Stimulated activated CD8-positive, alpha-beta memory T cell treated with anti-CD3 and anti-CD28 coated beads, Interleukin-2, amount 100 ng/mL, for 1 hour (primary cell): ENCODE measurements at regions not wholly inside any gene's neighbourhood (a gene's known extent, or its start where the extent isn't known, plus 50 kb on each side); places are given as distances from the start of the nearest gene placed in this dataset.
"Not testable (repeated sequence)": the region's sequence is repeated elsewhere in the genome, so short reads cannot be mapped to it uniquely, and the experiment has no call there.

Experiments
- DNase-seq, 2 donors: peaks; one replicate each; pipeline ENCODE4 v3.0.0-alpha.2; 2020; ENCODE audit warnings: low read depth in 2 of 2

- no peak for DNase-seq
Measured at GRCh38 chr16:86074651-86075487, 175.9 kb downstream of the IRF8 start.

DNA sequence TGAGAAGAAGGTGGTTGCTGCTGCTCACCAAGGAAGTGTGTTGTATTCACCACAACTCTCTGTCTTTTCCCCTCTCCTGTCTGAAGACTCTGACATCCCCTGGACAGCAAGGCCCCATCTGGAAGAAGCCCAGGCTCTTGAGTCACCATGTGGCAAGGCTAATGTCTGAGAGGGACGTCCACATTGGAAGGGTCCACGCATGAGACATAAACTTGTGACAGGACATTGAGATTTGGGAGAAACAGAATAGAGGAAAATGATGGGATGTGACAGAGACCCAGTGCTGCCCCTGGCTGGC is 176.5 kb downstream of the IRF8 start:
- no peak for DNase-seq

- no peak for DNase-seq
Measured at GRCh38 chr16:86075839-86076440, 177.0 kb downstream of the IRF8 start.

DNA sequence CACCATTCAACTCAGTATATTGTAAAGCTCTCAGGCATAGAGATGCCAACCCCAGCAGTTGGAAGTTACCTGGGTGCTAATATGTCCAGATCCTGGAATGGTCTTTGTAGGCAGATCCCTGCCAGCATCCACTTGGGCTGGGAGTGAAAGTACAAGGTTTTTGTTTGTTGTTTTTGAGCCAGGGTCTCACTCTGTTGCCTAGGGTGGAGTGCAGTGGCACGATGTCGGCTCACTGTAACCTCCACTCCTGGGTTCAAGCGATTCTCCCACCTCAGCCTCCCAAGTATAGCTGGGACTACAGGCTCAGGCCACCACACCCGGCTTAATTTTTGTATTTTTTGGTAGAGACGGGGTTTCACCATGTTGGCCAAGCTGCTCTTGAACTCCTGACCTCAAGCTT is 177.6 kb downstream of the IRF8 start:
- no peak for DNase-seq

DNA sequence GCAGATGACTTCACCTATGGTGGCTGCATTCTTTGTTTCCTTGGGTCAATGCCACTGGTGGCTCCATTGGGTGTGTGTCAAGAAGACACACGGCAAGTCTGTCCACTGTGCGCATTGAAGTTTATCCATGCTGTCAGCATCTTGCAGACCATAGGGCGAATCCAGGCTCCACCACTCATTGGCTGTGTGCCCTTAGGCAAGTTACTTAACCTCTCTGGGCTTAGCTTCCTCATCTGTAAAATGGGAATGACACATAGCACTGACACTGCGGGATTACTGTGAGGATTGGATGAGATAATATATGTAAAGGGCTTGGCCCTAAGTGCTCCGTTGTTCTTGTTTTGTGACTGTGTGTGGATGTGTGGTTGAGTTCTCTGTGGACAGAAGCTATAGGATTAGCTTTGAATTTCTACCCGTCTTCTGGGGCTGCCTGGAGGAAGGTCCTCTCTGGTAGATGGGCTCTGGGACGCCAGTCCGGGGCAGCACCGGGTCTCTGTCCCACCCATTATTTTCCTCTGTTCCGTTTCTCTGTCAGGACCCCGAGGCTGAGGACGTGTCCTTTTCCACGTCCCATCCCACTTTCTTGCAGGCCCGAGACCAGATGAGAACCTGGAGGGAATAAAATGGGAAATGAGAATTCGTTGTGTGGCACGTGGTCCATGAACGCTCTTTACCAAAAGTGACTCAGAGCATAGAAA is 178.4 kb downstream of the IRF8 start:
- DNase-seq = no peak

DNA sequence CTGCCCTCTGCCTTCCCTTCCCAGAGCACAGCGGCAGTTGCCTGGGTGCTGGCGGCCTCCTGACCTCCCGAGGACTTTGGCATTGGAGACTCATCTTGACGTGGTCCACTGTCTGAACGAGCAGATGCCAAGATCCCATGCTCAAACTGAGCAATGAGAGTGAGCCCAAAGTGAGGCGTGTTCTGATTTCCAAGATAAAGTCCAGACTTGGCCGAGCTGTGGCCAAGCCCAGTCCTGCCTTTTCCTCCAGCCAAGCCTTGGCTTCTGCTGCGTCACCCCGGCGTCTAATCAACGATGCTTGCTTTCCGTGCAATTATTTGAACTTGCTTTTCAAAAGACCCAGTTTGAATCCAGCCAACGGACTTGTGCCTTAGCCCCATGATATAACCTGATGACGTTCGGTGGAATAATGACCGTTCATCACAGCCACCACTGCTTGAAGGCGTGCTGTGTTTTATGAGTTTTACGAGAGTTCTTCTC is 179.2 kb downstream of the IRF8 start:
- DNase-seq = no peak

GRCh38 chr16:86078711-86079110 is 179.7 kb downstream of the IRF8 start:
- DNase-seq = not testable (repeated sequence)

DNA sequence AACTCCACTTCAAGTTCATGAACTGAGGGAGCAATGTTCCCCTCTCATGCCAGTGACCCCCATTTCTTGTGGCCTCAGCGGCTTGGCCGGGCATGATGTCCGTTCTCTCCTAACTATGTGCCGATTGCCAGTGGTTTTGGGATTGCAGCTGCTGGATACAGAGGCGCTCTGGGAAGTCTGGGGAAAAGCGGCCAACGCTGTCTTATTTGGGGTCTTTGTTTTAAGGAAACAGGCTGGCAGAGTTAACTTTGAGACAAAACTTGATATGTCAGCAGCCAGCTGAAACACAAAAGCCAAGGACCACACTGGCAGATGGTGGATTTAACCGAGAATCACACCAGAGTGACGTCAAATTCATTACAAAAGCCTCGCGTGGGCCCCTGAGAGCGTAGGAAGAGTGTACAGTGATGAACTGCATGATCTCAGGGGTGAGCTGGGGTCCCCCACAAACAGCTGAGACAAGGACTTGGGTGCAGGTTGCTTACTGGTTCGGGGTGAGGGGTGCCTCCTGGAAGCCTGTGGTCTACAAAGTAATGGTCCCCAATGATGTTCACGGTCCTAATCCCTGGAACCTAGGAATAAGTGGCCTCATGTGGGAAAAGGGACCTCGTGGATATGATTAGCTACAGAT is 180.4 kb downstream of the IRF8 start:
- DNase-seq = no peak

DNA sequence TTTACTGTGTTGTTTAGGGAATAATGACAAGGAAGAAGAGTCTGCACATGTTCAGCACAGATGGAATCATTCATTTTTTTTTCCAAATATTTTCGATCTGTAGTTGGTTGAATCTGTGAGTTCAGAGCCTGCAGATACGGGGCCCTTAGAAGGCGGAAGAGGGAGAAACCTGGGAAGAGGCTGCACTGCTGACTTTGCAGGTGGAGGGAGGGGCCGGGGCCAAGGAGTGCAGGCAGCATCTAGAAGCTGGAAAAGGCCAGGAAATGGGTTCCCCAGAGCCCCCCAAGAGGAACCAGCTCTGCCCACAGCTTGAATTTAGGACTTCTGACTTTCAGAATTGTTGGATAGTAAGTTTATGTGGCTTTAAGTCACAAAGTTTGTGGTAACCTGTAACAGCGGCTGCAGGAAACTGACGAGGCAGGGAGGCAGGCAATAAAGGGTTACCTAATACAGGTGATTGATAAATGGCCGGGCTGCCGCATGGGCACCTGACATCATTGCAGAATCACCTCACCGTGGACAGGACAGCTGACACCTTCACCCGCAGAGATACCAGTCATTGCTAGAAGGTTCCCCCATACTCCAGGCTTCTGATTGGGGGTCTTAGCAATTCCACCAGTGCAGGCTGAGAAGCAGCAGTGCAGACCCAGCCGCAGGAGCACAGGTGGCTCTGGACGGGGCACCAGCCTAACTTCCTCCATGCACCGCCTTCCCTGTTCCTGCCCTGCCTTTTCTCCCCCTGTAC is 181.3 kb downstream of the IRF8 start:
- DNase-seq = no peak

DNA sequence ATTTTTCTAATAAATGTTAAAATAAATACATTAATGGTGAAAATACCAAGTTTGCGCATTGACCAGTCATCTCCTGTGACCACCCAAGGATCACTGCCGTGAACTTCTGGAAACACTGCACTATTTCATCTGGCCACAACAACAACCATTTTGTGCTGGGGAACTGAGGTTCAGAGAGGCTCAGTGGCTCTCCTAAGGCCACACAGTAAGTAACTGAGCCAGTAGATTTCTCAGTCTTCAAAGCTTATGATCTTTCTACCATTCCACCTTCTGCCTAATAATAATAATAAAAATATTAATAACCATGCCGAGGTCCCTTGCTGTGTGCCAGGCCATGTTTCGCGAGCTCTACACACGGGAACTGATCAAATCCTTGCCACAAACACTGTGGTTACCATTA is 182.0 kb downstream of the IRF8 start:
- DNase-seq = no peak

- DNase-seq = no peak
Measured at GRCh38 chr16:86082418-86083030, 183.6 kb downstream of the IRF8 start.

- DNase-seq = no peak
Measured at GRCh38 chr16:86083382-86084002, 184.5 kb downstream of the IRF8 start.

DNA sequence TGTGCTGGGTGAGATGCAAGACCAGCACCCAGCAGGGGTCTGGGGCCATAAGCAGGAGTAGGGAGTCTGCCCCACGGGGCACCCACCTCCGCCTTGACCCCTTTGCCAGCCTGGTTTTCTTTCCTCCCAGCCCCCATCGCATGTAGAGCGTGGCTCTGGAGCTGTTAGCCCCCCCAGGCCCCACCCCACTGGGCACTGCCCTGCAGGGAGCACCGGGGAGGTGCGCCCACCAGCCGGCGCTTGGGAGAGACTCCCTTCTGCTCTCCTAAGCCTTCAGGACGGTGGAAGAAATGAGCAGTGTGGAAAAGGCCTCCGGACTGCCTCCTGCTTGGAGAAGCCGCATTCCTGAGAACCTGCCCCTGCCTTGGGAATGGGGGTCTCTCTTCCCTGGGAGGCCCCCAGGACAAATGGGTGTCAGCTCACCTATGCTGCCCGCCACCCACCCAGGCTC is 186.2 kb downstream of the IRF8 start:
- no peak for DNase-seq

GRCh38 chr16:86085795-86086194 is 186.8 kb downstream of the IRF8 start:
- no peak for DNase-seq

- no peak for DNase-seq
Measured at GRCh38 chr16:86086471-86086870, 187.5 kb downstream of the IRF8 start.

- no peak for DNase-seq
Measured at GRCh38 chr16:86087011-86087895, 188.3 kb downstream of the IRF8 start.

DNA sequence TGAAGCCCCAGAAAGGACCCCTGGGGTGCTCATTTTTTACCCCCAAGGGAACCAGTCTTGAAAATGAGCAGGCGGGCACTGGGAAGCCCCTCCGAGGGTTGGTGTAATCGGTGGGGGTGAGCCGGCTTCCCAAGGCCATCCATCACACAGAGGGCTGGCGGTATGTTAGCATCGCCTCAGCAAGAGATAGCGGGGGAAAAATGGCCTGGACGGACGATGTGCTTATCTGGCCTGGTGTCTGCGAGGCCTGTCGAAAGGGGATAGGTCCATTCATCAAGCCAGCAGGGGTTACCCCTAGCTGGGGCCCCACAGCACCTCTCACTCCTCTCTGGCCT is 188.9 kb downstream of the IRF8 start:
- DNase-seq = no peak

DNA sequence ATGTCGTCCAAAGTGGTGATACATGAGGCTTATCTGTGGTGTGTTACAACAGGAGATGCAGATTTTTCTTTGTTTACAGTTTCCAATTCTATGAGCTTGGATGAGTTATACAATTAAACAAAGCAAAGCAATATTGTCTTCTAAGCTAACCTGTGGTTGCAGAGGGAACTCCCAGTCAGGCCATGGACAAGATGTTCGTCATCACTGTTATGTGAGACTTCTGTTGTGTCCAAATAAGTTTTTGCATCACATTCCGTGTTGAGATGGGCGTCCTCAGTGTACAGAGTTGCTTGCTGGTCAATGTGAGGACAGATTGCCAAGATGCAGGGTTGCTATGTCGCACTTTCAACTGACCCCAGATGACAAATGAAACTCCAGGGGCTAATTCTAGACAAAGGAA is 189.3 kb downstream of the IRF8 start:
- DNase-seq = no peak

DNA sequence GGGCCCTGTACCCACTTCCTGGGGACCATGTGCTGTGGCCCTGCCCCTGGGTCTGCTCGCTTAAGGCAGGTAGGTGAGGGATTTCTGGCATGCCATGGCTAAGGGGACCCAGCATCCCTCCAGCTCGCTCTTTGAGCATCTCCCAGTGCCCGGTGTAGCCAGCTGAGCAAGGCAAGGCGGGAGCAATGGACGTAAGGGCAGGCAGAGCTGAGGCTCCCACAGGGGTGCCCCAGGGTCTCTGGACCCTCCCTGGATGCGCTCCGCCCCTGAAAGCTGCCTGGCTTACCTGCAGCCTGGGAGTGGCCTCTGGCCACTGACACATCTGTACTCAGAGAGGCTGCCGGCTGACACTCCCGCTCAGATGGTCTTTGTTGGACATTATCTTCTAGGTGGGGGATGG is 189.9 kb downstream of the IRF8 start:
- DNase-seq = no peak

GRCh38 chr16:86089334-86089900 is 190.5 kb downstream of the IRF8 start:
- no peak for DNase-seq
